Muscle of leg (tissue), 3 donors: ENCODE measurements at regions not wholly inside any gene's neighbourhood (a gene's known extent, or its start where the extent isn't known, plus 50 kb on each side); places are given as distances from the start of the nearest gene placed in this dataset.

Source experiments
- DNase-seq: peaks from one replicate; pipeline ENCODE4 v3.0.0; 2013
- H3K27ac ChIP-seq: one replicate; pipeline ENCODE4 v1.5.1; 2013; ENCODE audit warnings: mild to moderate bottlenecking, low read length, control low read depth
- H3K27me3 ChIP-seq: one replicate; pipeline ENCODE4 v1.6.1; 2013; ENCODE audit warnings: low read length; ENCODE audit not compliant: control insufficient read depth, insufficient read depth
- H3K36me3 ChIP-seq: one replicate; pipeline ENCODE4 v1.6.1; 2013; ENCODE audit warnings: low read length; ENCODE audit not compliant: control insufficient read depth, insufficient read depth
- H3K4me1 ChIP-seq: one replicate; pipeline ENCODE4 v1.6.1; 2013; ENCODE audit warnings: low read length; ENCODE audit not compliant: control insufficient read depth, insufficient read depth
- H3K4me3 ChIP-seq: one replicate; pipeline ENCODE4 v1.5.1; 2013; ENCODE audit warnings: low read length, control low read depth
- H3K9me3 ChIP-seq: replicated peaks from 2 replicates; pipeline ENCODE4 v1.6.1; 2013; ENCODE audit warnings: low read depth, low read length; ENCODE audit not compliant: control insufficient read depth
- WGBS: methylation state at CpG from one replicate; pipeline ENCODE4 v1.1.5; 2013; ENCODE audit warnings: missing lambda C conversion rate; ENCODE audit not compliant: insufficient coverage; 5-methylcytosine and 5-hydroxymethylcytosine counted together

DNA sequence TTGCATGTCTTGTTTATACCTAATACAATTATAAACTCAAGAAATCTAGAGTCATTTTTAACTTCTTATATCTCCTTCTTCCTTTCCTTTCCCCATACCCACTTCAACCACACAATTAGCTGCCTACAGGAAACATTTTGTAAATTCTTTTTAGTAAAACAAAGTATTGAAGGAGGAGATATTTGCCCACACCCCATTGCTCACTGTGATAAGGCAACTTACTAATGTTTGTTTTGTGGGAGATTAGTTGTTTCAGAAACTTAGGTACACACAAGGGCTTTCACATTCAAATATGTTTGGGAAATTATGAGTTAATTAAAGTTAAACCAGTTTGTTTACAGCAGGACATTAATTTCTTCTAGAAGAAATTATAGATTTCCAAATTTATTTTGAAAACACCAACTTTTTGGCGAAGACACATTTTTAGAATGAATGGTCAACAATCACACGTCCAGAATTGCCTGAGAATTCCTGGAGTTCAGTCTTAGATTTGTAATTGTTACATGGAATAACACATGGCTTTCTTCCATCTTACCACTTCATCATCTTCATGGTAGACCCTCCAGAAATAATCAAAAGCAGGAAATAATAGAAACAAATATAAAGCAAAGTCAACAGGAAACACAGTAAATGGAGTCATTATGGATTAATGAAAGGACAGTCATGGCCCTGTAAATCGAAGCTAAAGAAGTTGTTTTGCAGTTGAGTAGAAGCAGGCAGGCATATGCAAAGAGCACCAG lies 62.5 kb upstream of the RAB27B start:
- H3K27me3 ChIP-seq = peaks cover 2% of the 10 kb centered on the region
- DNase-seq = no peak
- H3K27ac ChIP-seq = no peak overlapping the region
- H3K4me1 ChIP-seq = no peaks in the 10 kb centered on the region
- H3K4me3 ChIP-seq = no peak overlapping the region
- H3K9me3 ChIP-seq = no peaks in the 10 kb centered on the region
- WGBS = 90% methylated on average over 1 of the region's 3 CpGs
- H3K36me3 ChIP-seq = no peaks in the 10 kb centered on the region

DNA sequence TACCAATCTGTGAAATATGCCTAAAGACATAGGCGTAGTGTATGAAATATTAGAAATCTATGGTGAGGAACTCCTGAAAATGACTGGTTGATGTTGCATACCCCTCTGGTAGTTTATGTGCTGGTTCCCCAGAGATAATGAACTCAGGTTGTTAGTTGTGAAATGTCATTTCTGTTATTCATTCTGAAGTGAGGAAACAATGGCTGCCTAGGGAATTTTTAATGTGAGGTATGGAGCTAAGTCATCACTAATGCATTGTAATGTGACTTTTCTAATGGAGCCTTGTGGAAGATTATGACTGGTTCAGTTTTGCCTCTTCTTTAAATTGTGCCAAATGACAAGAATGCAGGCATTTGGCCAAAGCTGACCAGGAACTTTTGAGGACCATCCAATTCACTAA lies 61.6 kb upstream of the RAB27B start:
- Histone ChIP-seq H3K9me3 (no peaks in the 10 kb centered on the region), H3K27ac (no peak overlapping the region), H3K4me1 (no peaks in the 10 kb centered on the region), H3K4me3 (no peak overlapping the region), H3K36me3 (no peaks in the 10 kb centered on the region), H3K27me3 (peaks cover 2% of the 10 kb centered on the region)
- WGBS = 100% methylated on average over 1 of the region's 1 CpG
- DNase-seq = no peak

DNA sequence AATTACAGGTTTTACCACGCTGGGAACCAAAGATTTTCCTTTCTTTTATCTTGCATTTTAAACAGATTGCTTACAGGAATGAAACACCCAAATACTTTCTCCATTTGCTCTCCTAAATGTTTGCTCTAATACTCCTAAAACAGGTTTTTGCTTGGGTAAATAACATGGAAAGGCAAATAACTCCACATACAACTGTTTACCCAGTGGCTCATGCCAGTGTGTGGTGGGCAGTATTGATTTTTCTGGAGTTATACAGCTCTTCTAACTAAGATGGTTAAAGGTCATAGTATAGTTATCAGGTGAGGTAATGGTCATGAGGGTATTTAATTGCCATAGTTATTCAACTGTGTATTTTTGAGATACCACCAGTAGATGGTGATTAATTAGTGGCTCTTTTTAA lies 61.2 kb upstream of the RAB27B start:
- DNase-seq = no peak

DNA sequence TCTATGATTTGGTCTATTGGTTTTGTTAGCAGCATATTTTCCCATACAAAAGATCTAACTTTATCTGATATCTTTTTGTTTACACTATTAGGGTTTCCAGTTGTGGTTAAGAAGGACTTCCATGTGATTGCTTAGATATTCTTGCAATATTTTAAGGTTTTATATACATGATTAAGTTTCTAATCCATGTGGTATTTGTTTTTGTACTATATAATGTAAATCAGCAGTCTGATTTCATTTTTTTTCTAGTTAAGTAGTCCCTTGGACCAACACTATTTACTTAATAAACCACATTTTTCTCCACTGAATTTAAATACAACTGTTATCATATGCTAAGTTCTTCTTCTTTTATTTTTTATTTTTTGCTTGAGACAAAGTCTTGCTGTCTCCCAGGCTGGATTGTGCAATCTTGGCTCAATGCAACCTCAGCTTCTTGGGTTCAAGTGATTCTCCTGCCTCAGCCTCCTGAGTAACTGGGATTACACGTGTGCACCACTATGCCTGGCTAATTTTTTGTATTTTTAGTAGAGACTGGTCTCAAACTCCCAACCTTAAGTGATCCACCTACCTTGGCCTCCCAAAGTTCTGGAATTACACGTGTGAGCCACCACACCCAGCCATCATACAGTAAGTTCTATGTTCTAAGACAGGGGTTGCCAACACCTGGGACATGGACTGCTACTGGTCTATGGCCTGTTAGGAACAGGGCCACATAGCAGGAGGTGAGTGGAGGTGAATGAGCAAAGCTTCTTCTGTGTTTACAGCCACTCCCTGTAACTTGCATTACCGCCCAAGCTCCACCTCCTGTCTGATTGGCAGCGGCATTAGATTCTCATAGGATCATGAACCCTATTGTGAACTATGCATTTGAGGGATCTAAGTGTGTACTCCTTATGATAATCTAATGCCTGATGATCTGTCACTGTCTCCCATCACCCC lies 58.5 kb upstream of the RAB27B start:
- Histone ChIP-seq H3K27ac (no peak overlapping the region), H3K27me3 (peaks cover 2% of the 10 kb centered on the region), H3K4me1 (peaks cover 2% of the 10 kb centered on the region), H3K4me3 (no peak overlapping the region), H3K36me3 (no peaks in the 10 kb centered on the region), H3K9me3 (no peaks in the 10 kb centered on the region)
- no peak for DNase-seq
- no CpG with 5 or more reads among the region's 4 CpGs for WGBS

More for the DNA sequence above, 61.2 kb upstream of the RAB27B start:
- Histone ChIP-seq H3K27me3 (peaks cover 2% of the 10 kb centered on the region), H3K36me3 (no peaks in the 10 kb centered on the region), H3K27ac (no peak overlapping the region), H3K4me3 (no peak overlapping the region), H3K4me1 (no peaks in the 10 kb centered on the region), H3K9me3 (no peaks in the 10 kb centered on the region)
- no CpG with 5 or more reads among the region's 1 CpG for WGBS

DNA sequence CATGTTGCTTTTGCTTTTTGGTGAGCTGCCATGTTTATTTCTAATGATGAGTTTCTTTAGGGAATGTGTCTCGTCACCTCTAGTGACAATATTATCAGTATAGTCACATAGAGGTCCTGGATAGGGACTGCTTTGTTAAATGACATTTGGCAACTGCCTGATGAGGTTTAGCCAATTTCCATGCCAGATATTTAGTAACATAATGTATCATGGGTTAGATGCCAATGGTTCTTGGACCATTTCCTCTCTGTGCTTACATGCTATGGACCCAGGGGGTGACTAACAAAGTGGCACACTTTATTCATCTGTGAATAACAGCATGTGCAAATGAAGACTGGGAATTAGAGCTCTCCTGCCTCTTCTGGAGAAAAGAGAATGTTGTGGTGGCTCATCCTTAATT lies 56.2 kb upstream of the RAB27B start:
- WGBS = no CpG with 5 or more reads among the region's 1 CpG
- peak; percentile 58 for DNase-seq
- Histone ChIP-seq H3K4me1 (peaks cover 10% of the 10 kb centered on the region), H3K9me3 (no peaks in the 10 kb centered on the region), H3K27ac (no peak overlapping the region), H3K36me3 (no peaks in the 10 kb centered on the region), H3K4me3 (no peak overlapping the region), H3K27me3 (peaks cover 2% of the 10 kb centered on the region)

DNA sequence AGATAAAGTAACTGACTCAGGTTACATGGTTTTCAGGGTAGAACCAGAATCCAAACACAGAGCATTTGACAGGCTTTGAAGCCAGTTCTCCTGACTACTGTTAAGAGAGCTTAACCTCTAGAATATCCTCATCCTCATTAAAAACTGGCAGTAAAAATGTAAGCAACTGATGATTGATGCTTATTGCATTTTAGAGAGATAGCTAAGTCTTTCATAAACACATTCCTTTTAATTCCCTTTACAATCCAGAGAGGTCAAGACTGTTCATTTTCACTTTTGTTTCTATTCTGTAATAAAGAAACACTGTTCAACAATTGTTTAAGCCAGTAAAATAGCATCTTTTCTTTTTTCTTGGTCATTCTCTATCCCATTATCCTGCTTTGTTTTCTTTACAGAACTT lies 53.9 kb upstream of the RAB27B start:
- DNase-seq = peak; percentile 13
- no peak overlapping the region for H3K4me3 ChIP-seq
- H3K36me3 ChIP-seq = no peaks in the 10 kb centered on the region
- no peaks in the 10 kb centered on the region for H3K9me3 ChIP-seq
- H3K4me1 ChIP-seq = peaks cover 10% of the 10 kb centered on the region
- H3K27me3 ChIP-seq = peaks cover 2% of the 10 kb centered on the region
- no peak overlapping the region for H3K27ac ChIP-seq

DNA sequence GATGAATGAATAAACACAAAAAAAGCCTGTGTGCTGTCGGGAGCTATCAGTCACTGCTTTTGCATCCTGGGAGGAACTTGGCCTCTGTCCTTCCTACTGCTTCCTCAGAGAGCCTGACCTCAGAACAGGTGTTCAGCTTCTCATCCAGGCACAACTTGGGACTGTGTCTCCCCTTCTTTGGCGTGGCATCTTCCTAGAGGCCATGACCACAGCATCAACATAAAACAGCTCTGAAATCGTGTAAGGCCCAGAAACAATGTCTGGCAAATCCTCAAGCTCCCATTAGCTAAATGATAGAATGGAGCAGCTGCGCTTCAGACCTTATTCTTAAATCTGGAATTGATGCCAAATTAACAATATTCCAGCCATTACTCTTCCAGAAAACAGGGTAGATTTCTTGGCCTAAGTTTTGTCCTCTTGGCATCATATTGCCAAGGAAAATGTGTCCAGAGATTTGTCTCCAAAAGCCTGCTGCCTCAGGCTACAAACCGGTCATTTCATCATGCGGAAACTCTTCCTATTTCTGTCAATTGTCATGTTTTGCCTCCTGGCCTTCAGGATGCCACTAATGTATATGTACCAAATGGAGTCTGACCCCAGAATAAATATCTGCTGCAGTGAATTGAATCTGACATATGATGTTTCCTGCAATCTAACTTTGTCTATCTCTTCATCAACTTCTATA lies 53.2 kb upstream of the RAB27B start:
- peaks cover 10% of the 10 kb centered on the region for H3K4me1 ChIP-seq
- WGBS = 32% methylated on average over 6 of the region's 6 CpGs
- DNase-seq = peak; percentile 81
- H3K9me3 ChIP-seq = no peaks in the 10 kb centered on the region
- H3K4me3 ChIP-seq = no peak overlapping the region
- H3K27ac ChIP-seq = peak overlapping the region; percentile 3
- H3K27me3 ChIP-seq = peaks cover under 1% of the 10 kb centered on the region
- H3K36me3 ChIP-seq = no peaks in the 10 kb centered on the region

DNA sequence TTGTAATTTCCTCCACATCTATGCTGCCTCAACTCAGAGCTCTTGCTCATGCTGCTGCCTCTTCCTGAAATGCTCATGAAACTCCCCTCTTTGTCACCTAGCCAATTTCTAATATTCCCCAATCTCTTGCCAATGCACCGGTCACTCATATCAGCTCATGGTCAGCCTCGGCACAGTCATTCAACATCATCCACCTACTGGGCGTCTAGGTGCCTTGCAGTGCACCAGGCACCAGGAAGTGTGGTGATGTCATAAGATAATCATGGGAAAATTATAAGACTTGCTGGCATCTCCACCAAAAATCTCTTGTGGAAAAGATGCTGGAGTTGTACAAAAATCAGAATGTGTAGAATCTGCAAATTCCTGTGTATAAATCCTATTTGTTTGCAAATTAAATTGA lies 52.6 kb upstream of the RAB27B start:
- H3K9me3 ChIP-seq = no peaks in the 10 kb centered on the region
- H3K27me3 ChIP-seq = no peaks in the 10 kb centered on the region
- H3K27ac ChIP-seq = no peak overlapping the region
- H3K36me3 ChIP-seq = no peaks in the 10 kb centered on the region
- WGBS = no CpG with 5 or more reads among the region's 3 CpGs
- DNase-seq = no peak
- H3K4me3 ChIP-seq = no peak overlapping the region
- peaks cover 10% of the 10 kb centered on the region for H3K4me1 ChIP-seq

DNA sequence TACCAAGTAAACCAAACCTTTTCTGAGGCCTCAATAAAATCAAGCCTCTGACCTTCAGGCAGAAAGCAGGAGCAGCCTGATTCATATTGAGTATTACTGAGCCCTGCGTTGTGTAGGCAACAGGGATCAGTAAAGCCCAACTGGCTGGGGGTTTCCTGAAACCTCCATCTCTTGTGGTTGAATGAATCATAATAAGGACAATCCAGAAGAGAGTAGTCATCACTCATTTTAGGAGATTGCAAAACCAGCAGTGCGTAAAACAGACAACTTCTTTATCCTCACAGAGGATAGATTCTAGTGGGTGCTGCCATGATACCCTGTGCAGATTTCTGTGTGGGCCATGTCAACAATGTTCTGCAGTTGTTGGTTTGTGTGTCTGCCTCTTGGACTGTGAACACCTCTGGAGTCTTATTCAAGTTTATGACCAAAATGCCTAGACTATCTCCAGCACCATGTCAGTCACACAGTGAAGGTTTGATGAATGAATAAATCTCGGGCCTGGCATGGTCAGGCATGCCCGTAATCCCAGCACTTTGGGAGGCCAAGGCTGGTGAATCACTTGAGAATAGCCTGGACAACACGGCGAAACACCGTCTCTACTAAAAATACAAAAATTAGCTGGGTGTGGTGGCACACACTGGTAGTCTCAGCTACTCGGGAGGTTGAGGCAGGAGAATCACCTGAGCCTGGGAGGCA lies 51.8 kb upstream of the RAB27B start:
- no peaks in the 10 kb centered on the region for H3K36me3 ChIP-seq
- WGBS = 65% methylated on average over 2 of the region's 8 CpGs
- no peak for DNase-seq

More for the DNA sequence above, 51.8 kb upstream of the RAB27B start:
- Histone ChIP-seq H3K9me3 (no peaks in the 10 kb centered on the region), H3K27ac (no peak overlapping the region), H3K4me1 (peaks cover 10% of the 10 kb centered on the region), H3K4me3 (no peak overlapping the region), H3K27me3 (no peaks in the 10 kb centered on the region)
